H1 (cell line): ENCODE measurements at regions not wholly inside any gene's neighbourhood (a gene's known extent, or its start where the extent isn't known, plus 50 kb on each side); places are given as distances from the start of the nearest gene placed in this dataset.
"Not testable (repeated sequence)": the region's sequence is repeated elsewhere in the genome, so short reads cannot be mapped to it uniquely, and the experiment has no call there.

ENCODE experiments used
- CTCF ChIA-PET: fragments of 300-600 bp; sonication (Branson Sonifier 250); formaldehyde crosslinking; loops from one replicate; lab custom pipeline; 2021; ENCODE audit not compliant: partially characterized antibody; lab: Charles Lee
- POLR2A ChIA-PET: fragments of 300-600 bp; sonication (Branson Sonifier 250); formaldehyde crosslinking; loops from one replicate; lab custom pipeline; 2021; ENCODE audit warnings: inconsistent platforms; ENCODE audit not compliant: partially characterized antibody; lab: Charles Lee
- DNase-seq, 2 experiments: peaks; one replicate each; pipeline versions ENCODE4 v3.0.0 to v3.0.0-alpha.2; 2010 to 2022; ENCODE audit warnings: low spot score in 2 of 2, low read depth in 1 of 2, mixed read lengths in 1 of 2
- FAIRE-seq: peaks from 2 replicates; lab custom pipeline; 2011; peaks lifted over from hg19 to GRCh38; lab: Jason Lieb, UNC
- H2AFZ ChIP-seq: 2 replicates; pipeline ENCODE4 v1.8.1; 2012; ENCODE audit warnings: low read length, inconsistent platforms
- H2AK5ac ChIP-seq: 2 replicates; pipeline ENCODE4 v1.6.1; 2013; ENCODE audit warnings: low read depth, low read length
- H2BK120ac ChIP-seq: replicated peaks from 2 replicates; pipeline ENCODE3; 2013; ENCODE audit warnings: low read depth, low read length, inconsistent platforms
- H2BK12ac ChIP-seq: 2 replicates; pipeline ENCODE4 v1.6.1; 2013; ENCODE audit warnings: low read depth, low read length
- H2BK15ac ChIP-seq: 2 replicates; pipeline ENCODE4 v1.6.1; 2013; ENCODE audit warnings: low read length
- H2BK20ac ChIP-seq: 2 replicates; pipeline ENCODE4 v1.6.1; 2013; ENCODE audit warnings: low read length
- H2BK5ac ChIP-seq: 2 replicates; pipeline ENCODE4 v1.6.1; 2013; ENCODE audit warnings: low read depth, low read length
- H3K14ac ChIP-seq: 2 replicates; pipeline ENCODE4 v1.6.1; 2013; ENCODE audit warnings: inconsistent platforms; ENCODE audit not compliant: insufficient read length
- H3K18ac ChIP-seq: 2 replicates; pipeline ENCODE4 v1.6.1; 2013; ENCODE audit warnings: low read length; ENCODE audit errors: extremely low read depth
- H3K23ac ChIP-seq: 2 replicates; pipeline ENCODE4 v1.6.1; 2013; ENCODE audit warnings: inconsistent platforms; ENCODE audit not compliant: insufficient read length
- H3K23me2 ChIP-seq: 2 replicates; pipeline ENCODE4 v1.6.1; 2013; ENCODE audit warnings: low read depth, low read length
- H3K27ac ChIP-seq: 2 replicates; pipeline ENCODE4 v1.6.1; 2011; ENCODE audit warnings: low read depth, low read length, inconsistent platforms
- H3K27me3 ChIP-seq, 4 experiments: replicated peaks in 1 of 4; 1 replicate in 1 of 4; 2 replicates in 3 of 4; pipeline versions ENCODE4 v1.6.1 to v1.8.1; 2011 to 2013; ENCODE audit warnings: low read length in 3 of 4, mild to moderate bottlenecking in 3 of 4, inconsistent platforms in 2 of 4, mixed read lengths in 2 of 4, moderate library complexity in 1 of 4; ENCODE audit not compliant: control insufficient read depth in 3 of 4, insufficient read depth in 3 of 4; ENCODE audit errors: extremely low read depth in 1 of 4
- H3K36me3 ChIP-seq, 4 experiments: 2 replicates each; pipeline versions ENCODE4 v1.6.1 to v1.8.1; 2011 to 2013; ENCODE audit warnings: mild to moderate bottlenecking in 4 of 4, low read length in 3 of 4, moderate library complexity in 2 of 4, control low read depth in 1 of 4, inconsistent platforms in 1 of 4; ENCODE audit not compliant: insufficient read depth in 4 of 4, control insufficient read depth in 2 of 4
- H3K4ac ChIP-seq: replicated peaks from 2 replicates; pipeline ENCODE3; 2013; ENCODE audit warnings: low read length, low read depth, mixed read lengths, inconsistent platforms; ENCODE audit not compliant: insufficient read length
- H3K4me1 ChIP-seq, 4 experiments: replicated peaks in 1 of 4; 1 replicate in 1 of 4; 2 replicates in 3 of 4; pipeline versions ENCODE4 v1.6.1 to v1.8.1; 2011 to 2013; ENCODE audit warnings: low read length in 3 of 4, inconsistent platforms in 2 of 4, mixed read lengths in 1 of 4; ENCODE audit not compliant: insufficient read depth in 4 of 4, control insufficient read depth in 3 of 4
- H3K4me2 ChIP-seq, 2 experiments: 2 replicates each; pipeline versions ENCODE4 v1.6.1 to v1.8.1; 2011 to 2013; ENCODE audit warnings: low read depth in 2 of 2, low read length in 2 of 2, control low read depth in 1 of 2, inconsistent platforms in 1 of 2, mild to moderate bottlenecking in 1 of 2; ENCODE audit not compliant: insufficient read depth in 1 of 2
- H3K4me3 ChIP-seq, 4 experiments: fragments of 200-600, 300-600 bp in 1 of 4; sonication (generic), shearing (Covaris generic), sonication (Bioruptor Twin) in 1 of 4; 2 replicates each; pipeline versions ENCODE4 v1.5.1 to v1.8.1; 2011 to 2016; ENCODE audit warnings: low read length in 4 of 4, low read depth in 3 of 4, control low read depth in 2 of 4, inconsistent platforms in 2 of 4, mild to moderate bottlenecking in 2 of 4, mixed read lengths in 1 of 4, moderate library complexity in 1 of 4; ENCODE audit not compliant: insufficient read depth in 2 of 4; ENCODE audit errors: extremely low read depth in 1 of 4
- H3K56ac ChIP-seq: replicated peaks from 2 replicates; pipeline ENCODE3; 2013; ENCODE audit warnings: low read depth, mild to moderate bottlenecking, mixed read lengths, low read length, inconsistent platforms; ENCODE audit not compliant: insufficient read length
- H3K79me1 ChIP-seq: 2 replicates; pipeline ENCODE4 v1.6.1; 2013; ENCODE audit warnings: low read depth, low read length, control low read depth
- H3K79me2 ChIP-seq, 2 experiments: 2 replicates each; pipeline versions ENCODE4 v1.6.1 to v1.8.1; 2012 to 2013; ENCODE audit warnings: low read length in 2 of 2, mild to moderate bottlenecking in 2 of 2, inconsistent platforms in 1 of 2; ENCODE audit not compliant: insufficient read depth in 2 of 2, control insufficient read depth in 1 of 2
- H3K9ac ChIP-seq, 4 experiments: replicated peaks in 1 of 4; 1 replicate in 1 of 4; 2 replicates in 3 of 4; pipeline versions ENCODE4 v1.6.1 to v1.8.1; 2011 to 2013; ENCODE audit warnings: low read depth in 3 of 4, low read length in 3 of 4, control low read depth in 2 of 4, mild to moderate bottlenecking in 2 of 4, moderate library complexity in 2 of 4, inconsistent platforms in 1 of 4; ENCODE audit errors: extremely low read depth in 1 of 4
- H3K9me3 ChIP-seq, 2 experiments: 2 replicates each; pipeline versions ENCODE4 v1.6.1 to v1.8.1; 2012 to 2013; ENCODE audit warnings: mild to moderate bottlenecking in 2 of 2, moderate library complexity in 2 of 2, control low read depth in 1 of 2, inconsistent platforms in 1 of 2, low read depth in 1 of 2, low read length in 1 of 2, mixed read lengths in 1 of 2; ENCODE audit not compliant: insufficient read depth in 2 of 2
- H4K20me1 ChIP-seq, 2 experiments: replicated peaks in 1 of 2; 2 replicates each; pipeline versions ENCODE3 to v1.8.1; 2011 to 2013; ENCODE audit warnings: inconsistent platforms in 2 of 2, low read length in 2 of 2, mild to moderate bottlenecking in 1 of 2; ENCODE audit not compliant: insufficient read depth in 2 of 2, control insufficient read depth in 1 of 2
- H4K5ac ChIP-seq: 2 replicates; pipeline ENCODE4 v1.6.1; 2013; ENCODE audit warnings: low read length, low read depth, mixed read lengths, inconsistent platforms; ENCODE audit not compliant: insufficient read length
- H4K8ac ChIP-seq: 2 replicates; pipeline ENCODE4 v1.8.0; 2013; ENCODE audit warnings: mild to moderate bottlenecking, moderate library complexity, low read length, inconsistent platforms; ENCODE audit not compliant: insufficient read depth; ENCODE audit errors: extremely low read depth
- H4K91ac ChIP-seq: replicated peaks from 2 replicates; pipeline ENCODE3; 2013; ENCODE audit warnings: low read length, mixed read lengths, inconsistent platforms; ENCODE audit not compliant: insufficient read length
- WGBS, 2 experiments: shearing (Covaris generic) in 1 of 2; methylation state at CpG; one replicate each; pipeline versions ENCODE4 v1.1.6 to v1.1.7; 2013 to 2015; ENCODE audit warnings: low lambda C conversion rate in 2 of 2, mixed read lengths in 2 of 2, inconsistent platforms in 1 of 2, low coverage in 1 of 2, missing lambda C conversion rate in 1 of 2; ENCODE audit not compliant: insufficient replicate concordance in 2 of 2, insufficient coverage in 1 of 2, insufficient read length in 1 of 2; ENCODE audit errors: extremely low coverage in 1 of 2, missing lambda C conversion rate in 1 of 2; 5-methylcytosine and 5-hydroxymethylcytosine counted together

DNA sequence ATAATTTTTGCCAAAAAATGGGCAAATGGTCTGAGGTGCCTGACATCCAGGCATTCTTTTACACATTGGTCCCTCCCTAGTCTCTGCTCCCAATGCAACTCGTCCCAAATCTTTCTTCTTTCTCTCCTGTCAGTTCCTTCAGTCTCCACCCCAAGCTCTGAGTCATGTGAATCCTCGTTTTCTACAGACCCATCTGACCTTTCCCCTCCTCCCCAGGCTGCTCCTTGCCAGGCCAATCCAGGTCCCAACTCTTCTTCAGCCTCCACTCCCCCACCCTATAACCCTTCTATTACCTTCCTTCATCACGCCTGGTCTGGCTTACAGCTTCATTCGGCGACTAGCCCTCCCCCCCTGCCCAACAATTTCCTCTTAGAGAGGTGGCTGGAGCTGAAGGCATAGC, 55.3 kb downstream of the BBS10 start:
- not testable (repeated sequence) for H4K5ac ChIP-seq, H2BK5ac ChIP-seq, H3K4me2 ChIP-seq, H3K27ac ChIP-seq, H3K9ac ChIP-seq, H3K36me3 ChIP-seq, H4K20me1 ChIP-seq, DNase-seq, FAIRE-seq, H4K91ac ChIP-seq, H2AK5ac ChIP-seq, H3K9me3 ChIP-seq, H2BK120ac ChIP-seq, H3K4me3 ChIP-seq, H3K27me3 ChIP-seq, H2BK20ac ChIP-seq, H2BK15ac ChIP-seq, H3K79me1 ChIP-seq, H2AFZ ChIP-seq, H3K4ac ChIP-seq, H3K18ac ChIP-seq, H2BK12ac ChIP-seq, H3K56ac ChIP-seq, H3K14ac ChIP-seq, H4K8ac ChIP-seq, H3K4me1 ChIP-seq, H3K79me2 ChIP-seq, H3K23ac ChIP-seq, H3K23me2 ChIP-seq
- CTCF ChIA-PET: interaction anchor here (1.2 kb wide), 1 partner anchor 54 kb away, joined by 3 read pairs; no protein-coding TSS in a partner anchor
- 90% methylated on average over 5 of the region's 5 CpGs; no CpG with 5 or more reads in 1 of the 2 experiments for WGBS, 2 experiments
- POLR2A ChIA-PET: interaction anchor here (0.7 kb wide), 1 partner anchor 115 kb away, joined by 3 read pairs; no protein-coding TSS in a partner anchor

DNA sequence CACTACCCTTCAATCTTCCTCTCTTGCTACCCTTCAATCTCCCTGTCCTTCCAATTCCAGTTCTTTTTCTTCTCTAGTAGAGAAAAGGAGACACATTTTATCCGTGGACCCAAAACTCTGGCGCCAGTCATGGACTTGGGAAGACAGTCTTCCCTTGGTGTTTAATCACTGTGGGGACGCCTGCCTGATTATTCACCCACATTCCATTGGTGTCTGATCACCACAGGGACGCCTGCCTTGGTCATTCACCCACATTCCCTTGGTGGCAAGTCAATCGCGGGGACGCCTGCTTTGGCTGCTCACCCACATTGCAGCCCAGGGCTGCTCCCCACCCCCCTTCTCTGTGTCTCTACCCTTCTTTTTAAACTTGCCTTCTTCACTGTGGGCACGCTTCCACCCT, 55.9 kb downstream of the BBS10 start:
- H4K5ac ChIP-seq, H3K23ac ChIP-seq, H2AFZ ChIP-seq, H3K9me3 ChIP-seq, H4K91ac ChIP-seq, H3K9ac ChIP-seq, H3K4me3 ChIP-seq, H3K27ac ChIP-seq, H3K14ac ChIP-seq, H3K4ac ChIP-seq, H3K27me3 ChIP-seq, H3K36me3 ChIP-seq, H2BK15ac ChIP-seq, H2BK5ac ChIP-seq, H3K4me2 ChIP-seq, H3K18ac ChIP-seq, H3K56ac ChIP-seq, H4K20me1 ChIP-seq, H2BK120ac ChIP-seq, FAIRE-seq, H3K79me2 ChIP-seq, H3K4me1 ChIP-seq, H2BK12ac ChIP-seq, H3K79me1 ChIP-seq, H2BK20ac ChIP-seq, H4K8ac ChIP-seq, H2AK5ac ChIP-seq, POLR2A ChIA-PET, H3K23me2 ChIP-seq, DNase-seq: not testable (repeated sequence)
- CTCF ChIA-PET: interaction anchor here (0.9 kb wide), 1 partner anchor 21 kb away, joined by 3 read pairs; no protein-coding TSS in a partner anchor
- 88% methylated on average over 8 of the region's 8 CpGs; no CpG with 5 or more reads in 1 of the 2 experiments for WGBS, 2 experiments
